Endodermal cell (in vitro differentiated cells): ENCODE measurements at regions not wholly inside any gene's neighbourhood (a gene's known extent, or its start where the extent isn't known, plus 50 kb on each side); places are given as distances from the start of the nearest gene placed in this dataset.

Experiments used
- DNase-seq: peaks from one replicate; pipeline ENCODE4 v3.0.0-alpha.2; 2017
- H3K27ac ChIP-seq: 2 replicates; pipeline ENCODE4 v1.5.1; 2013; ENCODE audit warnings: mild to moderate bottlenecking, low read depth, low read length, moderate library complexity
- H3K27me3 ChIP-seq: 2 replicates; pipeline ENCODE4 v1.6.1; 2013; ENCODE audit warnings: mild to moderate bottlenecking, low read length, moderate library complexity; ENCODE audit not compliant: insufficient read depth, control insufficient read depth, poor library complexity, severe bottlenecking
- H3K36me3 ChIP-seq: 2 replicates; pipeline ENCODE4 v1.7.0; 2013; ENCODE audit warnings: mild to moderate bottlenecking, low read length, moderate library complexity; ENCODE audit not compliant: control insufficient read depth, insufficient read depth
- H3K4me1 ChIP-seq: one replicate; pipeline ENCODE4 v1.7.0; 2013; ENCODE audit warnings: low read length; ENCODE audit not compliant: control insufficient read depth, insufficient read depth
- H3K4me3 ChIP-seq: 2 replicates; pipeline ENCODE4 v1.5.1; 2013; ENCODE audit warnings: mild to moderate bottlenecking, low read length, moderate library complexity
- H3K9ac ChIP-seq: 2 replicates; pipeline ENCODE4 v1.6.1; 2013; ENCODE audit warnings: mild to moderate bottlenecking, low read length, moderate library complexity; ENCODE audit not compliant: poor library complexity, severe bottlenecking; ENCODE audit errors: extremely low read depth
- H3K9me3 ChIP-seq: 2 replicates; pipeline ENCODE4 v1.6.1; 2013; ENCODE audit warnings: mild to moderate bottlenecking, low read length, moderate library complexity; ENCODE audit not compliant: control insufficient read depth
- H3K27ac Mint-ChIP-seq: 2 replicates; pipeline ENCODE4 v1.8.0; 2020; ENCODE audit warnings: mixed read lengths
- H3K27me3 Mint-ChIP-seq: 2 replicates; pipeline ENCODE4 v1.8.0; 2021; ENCODE audit warnings: mild to moderate bottlenecking, mixed read lengths; ENCODE audit not compliant: insufficient read depth
- H3K36me3 Mint-ChIP-seq: 2 replicates; pipeline ENCODE4 v1.8.0; 2020; ENCODE audit warnings: low read depth, mixed read lengths
- H3K4me1 Mint-ChIP-seq: 2 replicates; pipeline ENCODE4 v1.8.0; 2020; ENCODE audit warnings: mixed read lengths
- H3K4me3 Mint-ChIP-seq: 2 replicates; pipeline ENCODE4 v1.8.0; 2020; ENCODE audit warnings: mild to moderate bottlenecking, moderate library complexity, mixed read lengths
- H3K9me3 Mint-ChIP-seq: 2 replicates; pipeline ENCODE4 v1.8.0; 2020; ENCODE audit warnings: mild to moderate bottlenecking, mixed read lengths
- CTCF ChIP-seq: fragments of 200-600 bp; sonication (generic); conservative IDR thresholded peaks from 2 replicates; pipeline ENCODE4 v1.5.0; 2021; ENCODE audit warnings: antibody characterized with exemption, mild to moderate bottlenecking
- WGBS, 2 experiments: methylation state at CpG; one replicate each; pipeline versions ENCODE4 v1.1.5 to v1.1.7; 2013; ENCODE audit warnings: missing lambda C conversion rate in 2 of 2, mixed read lengths in 1 of 2; ENCODE audit not compliant: insufficient coverage in 1 of 2, insufficient read length in 1 of 2; 5-methylcytosine and 5-hydroxymethylcytosine counted together

DNA sequence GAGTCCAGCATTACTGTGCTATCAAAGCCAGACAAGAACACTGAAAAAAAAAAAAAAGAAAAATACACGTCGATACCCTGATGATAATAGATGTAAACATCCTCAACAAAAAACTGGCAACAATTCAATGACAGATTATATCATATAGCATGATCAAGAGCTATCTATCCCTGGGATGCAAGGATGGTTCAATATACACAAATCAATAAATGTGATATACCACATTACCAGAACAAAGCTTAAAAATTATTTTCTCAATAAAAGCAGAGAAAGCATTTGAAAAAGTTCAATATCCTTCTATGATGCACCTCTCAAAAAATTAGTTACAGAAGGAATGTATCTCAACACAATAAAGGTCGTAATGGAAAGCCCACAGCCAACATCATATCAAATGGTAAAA lies 332.8 kb upstream of the MMADHC start:
- no peak overlapping the region for H3K27ac Mint-ChIP-seq
- WGBS, 2 experiments, result 100% methylated on average over 1 of the region's 3 CpGs; no CpG with 5 or more reads in 1 of the 2 experiments
- peaks cover 5% of the 10 kb centered on the region for H3K9me3 Mint-ChIP-seq

GRCh38 chr2:149915151-149915550 lies 327.6 kb upstream of the MMADHC start:
- Mint-ChIP-seq H3K9me3 (peaks cover 3% of the 10 kb centered on the region), H3K36me3 (no peaks in the 10 kb centered on the region), H3K27me3 (no peaks in the 10 kb centered on the region), H3K4me1 (no peaks in the 10 kb centered on the region), H3K27ac (no peak overlapping the region), H3K4me3 (no peak overlapping the region)
- no peak overlapping the region for H3K4me3 ChIP-seq
- TF ChIP-seq CTCF, result no peak
- 81 to 90% methylated on average over 2 to 3 of the region's 3 CpGs for WGBS, 2 experiments
- H3K9ac ChIP-seq, result no peak overlapping the region
- no peaks in the 10 kb centered on the region for H3K27me3 ChIP-seq
- no peaks in the 10 kb centered on the region for H3K4me1 ChIP-seq
- H3K9me3 ChIP-seq, result peaks cover 2% of the 10 kb centered on the region
- no peak overlapping the region for H3K27ac ChIP-seq
- DNase-seq, result no peak
- no peaks in the 10 kb centered on the region for H3K36me3 ChIP-seq

More for the DNA sequence above, 332.8 kb upstream of the MMADHC start:
- Histone ChIP-seq H3K27ac (no peak overlapping the region), H3K9ac (no peak overlapping the region), H3K9me3 (peaks cover 14% of the 10 kb centered on the region), H3K4me1 (no peaks in the 10 kb centered on the region), H3K4me3 (no peak overlapping the region), H3K36me3 (no peaks in the 10 kb centered on the region), H3K27me3 (no peaks in the 10 kb centered on the region)
- no peaks in the 10 kb centered on the region for H3K36me3 Mint-ChIP-seq
- no peaks in the 10 kb centered on the region for H3K27me3 Mint-ChIP-seq
- TF ChIP-seq CTCF, result no peak
- DNase-seq, result no peak
- H3K4me3 Mint-ChIP-seq, result no peak overlapping the region
- H3K4me1 Mint-ChIP-seq, result peaks cover 3% of the 10 kb centered on the region

DNA sequence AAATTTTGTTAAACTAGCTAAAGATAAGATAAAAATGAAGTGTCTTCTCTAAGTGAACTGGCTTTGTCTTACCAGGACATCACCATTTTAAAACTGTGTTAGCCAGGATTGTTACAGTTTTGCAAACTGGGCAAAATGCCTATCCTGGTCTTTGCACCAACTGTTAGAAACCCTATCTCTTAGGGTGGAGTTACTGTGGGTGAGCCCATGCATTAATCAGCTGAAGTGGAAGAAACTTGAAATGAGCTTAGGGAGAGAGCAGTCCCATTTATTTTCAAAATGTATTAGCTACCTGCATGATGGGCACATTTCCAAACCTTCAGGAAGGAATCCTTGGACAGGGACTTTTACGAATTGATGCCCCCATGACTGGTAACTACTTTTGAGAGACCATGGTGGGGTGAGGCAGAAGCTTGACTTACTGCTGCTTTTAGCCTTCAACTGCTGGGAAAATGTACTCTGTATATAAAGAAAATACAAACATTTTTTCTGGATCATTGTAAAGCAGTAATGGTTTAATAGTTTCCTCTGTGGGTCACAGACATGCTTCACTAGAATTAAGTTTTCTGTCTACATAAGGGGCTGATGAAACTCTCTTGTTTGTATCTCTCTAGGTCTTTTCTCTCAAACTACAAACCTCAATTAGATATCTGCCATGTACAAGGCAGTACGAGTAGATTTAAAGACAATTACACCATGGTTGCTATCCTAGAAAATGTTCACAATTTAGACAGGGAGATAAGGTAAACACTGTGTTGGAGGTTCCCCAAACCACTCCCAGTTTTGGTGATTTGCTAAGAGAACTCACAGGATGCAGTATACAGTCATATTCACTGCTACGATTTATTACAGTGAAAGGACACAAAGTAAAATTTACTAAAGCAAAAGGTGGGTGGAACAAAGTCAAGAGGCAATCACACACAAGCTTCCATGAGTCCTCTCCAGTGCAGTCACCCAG lies 321.4 kb upstream of the MMADHC start:
- H3K27me3 ChIP-seq, result no peaks in the 10 kb centered on the region
- no peak overlapping the region for H3K27ac Mint-ChIP-seq
- 95 to 100% methylated on average over 2 to 3 of the region's 3 CpGs for WGBS, 2 experiments
- TF ChIP-seq CTCF, result no peak
- no peak overlapping the region for H3K9ac ChIP-seq
- peaks cover 6% of the 10 kb centered on the region for H3K4me1 ChIP-seq
- no peak for DNase-seq
- no peaks in the 10 kb centered on the region for H3K36me3 Mint-ChIP-seq
- no peaks in the 10 kb centered on the region for H3K9me3 ChIP-seq
- peaks cover 10% of the 10 kb centered on the region for H3K4me1 Mint-ChIP-seq
- no peak overlapping the region for H3K4me3 ChIP-seq
- peaks cover 3% of the 10 kb centered on the region for H3K9me3 Mint-ChIP-seq
- H3K27ac ChIP-seq, result no peak overlapping the region
- no peaks in the 10 kb centered on the region for H3K36me3 ChIP-seq
- no peaks in the 10 kb centered on the region for H3K27me3 Mint-ChIP-seq
- no peak overlapping the region for H3K4me3 Mint-ChIP-seq
